Immature natural killer cell (primary cell): ENCODE measurements at regions not wholly inside any gene's neighbourhood (a gene's known extent, or its start where the extent isn't known, plus 50 kb on each side); places are given as distances from the start of the nearest gene placed in this dataset.

Source experiments
- DNase-seq, 3 donors: peaks; one replicate each; pipeline ENCODE4 v3.0.0; 2022; ENCODE audit warnings: mixed read lengths in 1 of 3
- H3K27ac Mint-ChIP-seq, 6 donors: one replicate each; pipeline ENCODE4 v1.8.0; 2020; ENCODE audit warnings: mixed read lengths in 6 of 6, mild to moderate bottlenecking in 5 of 6, inconsistent platforms in 4 of 6, moderate library complexity in 3 of 6
- H3K27me3 Mint-ChIP-seq, 3 donors: one replicate each; pipeline ENCODE4 v1.8.0; 2020 to 2021; ENCODE audit warnings: low read depth in 3 of 3, mild to moderate bottlenecking in 3 of 3, mixed read lengths in 3 of 3, moderate library complexity in 3 of 3, inconsistent platforms in 1 of 3
- H3K36me3 Mint-ChIP-seq, 3 donors: one replicate each; pipeline ENCODE4 v1.8.0; 2020; ENCODE audit warnings: mixed read lengths in 3 of 3, inconsistent platforms in 2 of 3, mild to moderate bottlenecking in 2 of 3
- H3K4me1 Mint-ChIP-seq, 2 donors: one replicate each; pipeline ENCODE4 v1.8.0; 2020; ENCODE audit warnings: inconsistent platforms in 2 of 2, mild to moderate bottlenecking in 2 of 2, mixed read lengths in 2 of 2, moderate library complexity in 1 of 2
- H3K4me3 Mint-ChIP-seq, 5 donors: one replicate each; pipeline ENCODE4 v1.8.0; 2020; ENCODE audit warnings: mild to moderate bottlenecking in 5 of 5, mixed read lengths in 5 of 5, inconsistent platforms in 3 of 5, moderate library complexity in 3 of 5
- H3K9me3 Mint-ChIP-seq, 6 donors: one replicate each; pipeline ENCODE4 v1.8.0; 2020; ENCODE audit warnings: mild to moderate bottlenecking in 6 of 6, mixed read lengths in 6 of 6, inconsistent platforms in 4 of 6, moderate library complexity in 3 of 6

GRCh38 chr12:58787021-58787760, 133.1 kb downstream of the LRIG3 start:
- Mint-ChIP-seq H3K27me3 (peaks cover 0 to 1% (median 0%) of the 10 kb centered on the region in 3 donors), H3K27ac (no peak overlapping the region), H3K4me1 (no peaks in the 10 kb centered on the region), H3K4me3 (no peak overlapping the region), H3K9me3 (peaks cover 8 to 40% (median 20%) of the 10 kb centered on the region in 6 donors), H3K36me3 (no peaks in the 10 kb centered on the region)
- DNase-seq: no peak

- Mint-ChIP-seq H3K4me1 (no peaks in the 10 kb centered on the region), H3K27ac (no peak overlapping the region), H3K27me3 (no peaks in the 10 kb centered on the region), H3K9me3 (peaks cover 2 to 35% (median 19%) of the 10 kb centered on the region in 6 donors), H3K36me3 (no peaks in the 10 kb centered on the region), H3K4me3 (no peak overlapping the region)
- no peak for DNase-seq
These were observed 125.4 kb downstream of the LRIG3 start for GRCh38 chr12:58794859-58795258.

GRCh38 chr12:58795825-58796224, 124.5 kb downstream of the LRIG3 start:
- Mint-ChIP-seq H3K27me3 (no peaks in the 10 kb centered on the region), H3K27ac (no peak overlapping the region), H3K9me3 (peaks cover 4 to 39% (median 20%) of the 10 kb centered on the region in 6 donors), H3K4me3 (no peak overlapping the region), H3K36me3 (no peaks in the 10 kb centered on the region), H3K4me1 (no peaks in the 10 kb centered on the region)
- DNase-seq: no peak

GRCh38 chr12:58801986-58802385, 118.3 kb downstream of the LRIG3 start:
- peaks cover 0 to 2% (median 0%) of the 10 kb centered on the region in 3 donors for H3K27me3 Mint-ChIP-seq
- peaks cover 2 to 33% (median 19%) of the 10 kb centered on the region in 6 donors for H3K9me3 Mint-ChIP-seq
- H3K4me1 Mint-ChIP-seq: no peaks in the 10 kb centered on the region
- DNase-seq: no peak
- H3K36me3 Mint-ChIP-seq: no peaks in the 10 kb centered on the region
- no peak overlapping the region for H3K4me3 Mint-ChIP-seq
- H3K27ac Mint-ChIP-seq: no peak overlapping the region

- Mint-ChIP-seq H3K4me3 (no peak overlapping the region), H3K27me3 (peaks cover 0 to 2% (median 0%) of the 10 kb centered on the region in 3 donors), H3K9me3 (peaks cover 2 to 31% (median 13%) of the 10 kb centered on the region in 6 donors), H3K27ac (no peak overlapping the region), H3K36me3 (no peaks in the 10 kb centered on the region), H3K4me1 (no peaks in the 10 kb centered on the region)
- no peak for DNase-seq
These were observed 116.4 kb downstream of the LRIG3 start for GRCh38 chr12:58803908-58804307.

GRCh38 chr12:58804749-58805148, 115.6 kb downstream of the LRIG3 start:
- no peak overlapping the region for H3K27ac Mint-ChIP-seq
- DNase-seq: no peak
- no peaks in the 10 kb centered on the region for H3K4me1 Mint-ChIP-seq
- peaks cover 2 to 30% (median 8%) of the 10 kb centered on the region in 6 donors for H3K9me3 Mint-ChIP-seq
- no peaks in the 10 kb centered on the region for H3K36me3 Mint-ChIP-seq
- H3K27me3 Mint-ChIP-seq: peaks cover 0 to 2% (median 0%) of the 10 kb centered on the region in 3 donors
- H3K4me3 Mint-ChIP-seq: no peak overlapping the region

- Mint-ChIP-seq H3K27ac (no peak overlapping the region), H3K4me1 (no peaks in the 10 kb centered on the region), H3K36me3 (no peaks in the 10 kb centered on the region), H3K4me3 (no peak overlapping the region), H3K9me3 (peaks cover 0 to 15% (median 7%) of the 10 kb centered on the region in 6 donors), H3K27me3 (peaks cover 0 to 2% (median 0%) of the 10 kb centered on the region in 3 donors)
- DNase-seq: no peak
These were observed 111.2 kb downstream of the LRIG3 start for GRCh38 chr12:58809064-58809607.

- no peak for DNase-seq
- Mint-ChIP-seq H3K9me3 (peaks cover 0 to 15% (median 7%) of the 10 kb centered on the region in 6 donors), H3K4me1 (no peaks in the 10 kb centered on the region), H3K27ac (no peak overlapping the region), H3K27me3 (no peaks in the 10 kb centered on the region), H3K4me3 (no peak overlapping the region), H3K36me3 (no peaks in the 10 kb centered on the region)
These were observed 109.0 kb downstream of the LRIG3 start for GRCh38 chr12:58811346-58811745.

GRCh38 chr12:58812214-58812613, 108.1 kb downstream of the LRIG3 start:
- Mint-ChIP-seq H3K4me1 (no peaks in the 10 kb centered on the region), H3K4me3 (no peak overlapping the region), H3K36me3 (no peaks in the 10 kb centered on the region), H3K27me3 (no peaks in the 10 kb centered on the region), H3K9me3 (peaks cover 0 to 15% (median 5%) of the 10 kb centered on the region in 6 donors), H3K27ac (no peak overlapping the region)
- DNase-seq: no peak

GRCh38 chr12:58814036-58814435, 106.3 kb downstream of the LRIG3 start:
- Mint-ChIP-seq H3K4me3 (no peak overlapping the region), H3K4me1 (no peaks in the 10 kb centered on the region), H3K9me3 (peaks cover 0 to 14% (median 6%) of the 10 kb centered on the region in 6 donors), H3K27ac (no peak overlapping the region), H3K27me3 (no peaks in the 10 kb centered on the region), H3K36me3 (no peaks in the 10 kb centered on the region)
- DNase-seq: no peak

GRCh38 chr12:58815235-58815634, 105.1 kb downstream of the LRIG3 start:
- Mint-ChIP-seq H3K9me3 (peaks cover 0 to 25% (median 7%) of the 10 kb centered on the region in 6 donors), H3K27me3 (no peaks in the 10 kb centered on the region), H3K36me3 (no peaks in the 10 kb centered on the region), H3K4me3 (no peak overlapping the region), H3K4me1 (no peaks in the 10 kb centered on the region), H3K27ac (no peak overlapping the region)
- DNase-seq: no peak

GRCh38 chr12:58818546-58818945, 101.8 kb downstream of the LRIG3 start:
- H3K27ac Mint-ChIP-seq: no peak overlapping the region
- no peaks in the 10 kb centered on the region for H3K4me1 Mint-ChIP-seq
- no peak for DNase-seq
- H3K4me3 Mint-ChIP-seq: no peak overlapping the region
- H3K27me3 Mint-ChIP-seq: peaks cover 0 to 2% (median 0%) of the 10 kb centered on the region in 3 donors
- H3K36me3 Mint-ChIP-seq: peaks cover 0 to 4% (median 0%) of the 10 kb centered on the region in 3 donors
- H3K9me3 Mint-ChIP-seq: peaks cover 6 to 34% (median 13%) of the 10 kb centered on the region in 6 donors

GRCh38 chr12:58819345-58819744, 101.0 kb downstream of the LRIG3 start:
- H3K4me3 Mint-ChIP-seq: no peak overlapping the region
- H3K9me3 Mint-ChIP-seq: peaks cover 4 to 34% (median 13%) of the 10 kb centered on the region in 6 donors
- peaks cover 0 to 2% (median 0%) of the 10 kb centered on the region in 3 donors for H3K27me3 Mint-ChIP-seq
- peaks cover 0 to 4% (median 0%) of the 10 kb centered on the region in 3 donors for H3K36me3 Mint-ChIP-seq
- no peak for DNase-seq
- H3K4me1 Mint-ChIP-seq: no peaks in the 10 kb centered on the region
- no peak overlapping the region for H3K27ac Mint-ChIP-seq

GRCh38 chr12:58819985-58820384, 100.3 kb downstream of the LRIG3 start:
- H3K4me1 Mint-ChIP-seq: no peaks in the 10 kb centered on the region
- H3K27me3 Mint-ChIP-seq: peaks cover 0 to 2% (median 0%) of the 10 kb centered on the region in 3 donors
- H3K27ac Mint-ChIP-seq: no peak overlapping the region
- peaks cover 0 to 4% (median 0%) of the 10 kb centered on the region in 3 donors for H3K36me3 Mint-ChIP-seq
- no peak overlapping the region for H3K4me3 Mint-ChIP-seq
- no peak for DNase-seq
- peaks cover 3 to 38% (median 13%) of the 10 kb centered on the region in 6 donors for H3K9me3 Mint-ChIP-seq
